SK-N-SH treated with all-trans-retinoic acid at 6 μM for 48 hours (cell line): ENCODE measurements at regions not wholly inside any gene's neighbourhood (a gene's known extent, or its start where the extent isn't known, plus 50 kb on each side); places are given as distances from the start of the nearest gene placed in this dataset.

Experiments used
- ATAC-seq: fragments of 200-7000 bp; cut with Tn5 transposase; 3 replicates; pipeline ENCODE4 v1.9.1; 2020; ENCODE audit warnings: mild to moderate bottlenecking, moderate library complexity
- BACH2 ChIP-seq: fragments of 250-450 bp; sonication (Bioruptor Pico); IDR thresholded peaks from 2 replicates; pipeline ENCODE4 v1.9.0; 2021; ENCODE audit warnings: mild to moderate bottlenecking, borderline replicate concordance
- CSDC2 ChIP-seq: fragments of 250-450 bp; sonication (Bioruptor Pico); IDR thresholded peaks from 2 replicates; pipeline ENCODE4 v1.5.0; 2020; ENCODE audit warnings: mild to moderate bottlenecking, moderate library complexity
- CSRNP3 ChIP-seq: fragments of 250-450 bp; sonication (Bioruptor Pico); IDR thresholded peaks from 2 replicates; pipeline ENCODE4 v1.5.1; 2021; ENCODE audit warnings: mild to moderate bottlenecking, moderate library complexity
- ESRRG ChIP-seq: fragments of 250-450 bp; sonication (Bioruptor Pico); IDR thresholded peaks from 2 replicates; pipeline ENCODE4 v1.6.1; 2021; ENCODE audit warnings: mild to moderate bottlenecking
- GLIS3 ChIP-seq: fragments of 250-450 bp; sonication (Bioruptor Pico); IDR thresholded peaks from 2 replicates; pipeline ENCODE4 v1.5.0; 2020; ENCODE audit warnings: mild to moderate bottlenecking, moderate library complexity
- OSR1 ChIP-seq: fragments of 250-450 bp; sonication (Bioruptor Pico); IDR thresholded peaks from 2 replicates; pipeline ENCODE4 v1.8.0; 2022; ENCODE audit warnings: moderate library complexity, mild to moderate bottlenecking, inconsistent platforms
- PATZ1 ChIP-seq: fragments of 250-450 bp; sonication (Bioruptor Pico); IDR thresholded peaks from 2 replicates; pipeline ENCODE4 v1.8.0; 2020; ENCODE audit warnings: mild to moderate bottlenecking, moderate library complexity, borderline replicate concordance
- PPARA ChIP-seq: fragments of 250-450 bp; sonication (Bioruptor Pico); IDR thresholded peaks from 2 replicates; pipeline ENCODE4 v1.5.0; 2020; ENCODE audit warnings: mild to moderate bottlenecking, borderline replicate concordance
- RARB ChIP-seq: fragments of 250-450 bp; sonication (Bioruptor Pico); IDR thresholded peaks from 2 replicates; pipeline ENCODE4 v1.8.0; 2021; ENCODE audit warnings: mild to moderate bottlenecking, moderate library complexity
- TOX ChIP-seq: fragments of 250-450 bp; sonication (Bioruptor Pico); IDR thresholded peaks from 2 replicates; pipeline ENCODE4 v1.8.0; 2021; ENCODE audit warnings: mild to moderate bottlenecking, moderate library complexity, borderline replicate concordance
- ZC3H10 ChIP-seq: fragments of 250-450 bp; sonication (Bioruptor Pico); IDR thresholded peaks from 2 replicates; pipeline ENCODE4 v1.5.1; 2021; ENCODE audit warnings: mild to moderate bottlenecking, moderate library complexity
- ZFP3 ChIP-seq: fragments of 250-450 bp; sonication (Bioruptor Pico); IDR thresholded peaks from 2 replicates; pipeline ENCODE4 v1.5.0; 2020; ENCODE audit warnings: mild to moderate bottlenecking, moderate library complexity
- ZFP30 ChIP-seq: fragments of 450-650 bp; formaldehyde crosslinking; IDR thresholded peaks from 2 replicates; pipeline ENCODE4 v1.5.0; 2022; ENCODE audit warnings: mild to moderate bottlenecking, moderate library complexity
- ZNF565 ChIP-seq: fragments of 450-650 bp; formaldehyde crosslinking; conservative IDR thresholded peaks from 2 replicates; pipeline ENCODE4 v1.5.0; 2020; ENCODE audit warnings: low read depth, mild to moderate bottlenecking, moderate library complexity
- ZNF70 ChIP-seq: fragments of 450-650 bp; formaldehyde crosslinking; IDR thresholded peaks from 2 replicates; pipeline ENCODE4 v1.5.0; 2020; ENCODE audit warnings: mild to moderate bottlenecking, moderate library complexity
- ZNF8 ChIP-seq: fragments of 450-650 bp; formaldehyde crosslinking; IDR thresholded peaks from 2 replicates; pipeline ENCODE4 v1.5.0; 2020; ENCODE audit warnings: mild to moderate bottlenecking, moderate library complexity
- TF ChIP-seq, protein P1 (sequence below): fragments of 250-450 bp; sonication (Bioruptor Pico); IDR thresholded peaks from 2 replicates; pipeline ENCODE4 v1.8.0; 2021; ENCODE audit warnings: low read depth, mild to moderate bottlenecking, moderate library complexity, borderline replicate concordance
- TF ChIP-seq, protein P2 (sequence below): fragments of 250-450 bp; sonication (Bioruptor Pico); IDR thresholded peaks from 2 replicates; pipeline ENCODE4 v1.5.1; 2020; ENCODE audit warnings: low read depth, mild to moderate bottlenecking, moderate library complexity
- TF ChIP-seq, protein P3 (sequence below): fragments of 250-450 bp; sonication (Bioruptor Pico); IDR thresholded peaks from 2 replicates; pipeline ENCODE4 v1.5.0; 2020; ENCODE audit warnings: mild to moderate bottlenecking, moderate library complexity

GRCh38 chr21:28669321-28669720, 323.4 kb downstream of the LTN1 start:
- ATAC-seq: no peak
- no peak for TF ChIP-seq ZNF565 (CRISPR knock-in tag)
- TF ChIP-seq PPARA (CRISPR knock-in tag): no peak
- no peak for TF ChIP-seq TOX (CRISPR knock-in tag)
- no peak for TF ChIP-seq BACH2 (CRISPR knock-in tag)
- TF ChIP-seq PATZ1 (CRISPR knock-in tag): no peak
- TF ChIP-seq, protein P1, sequence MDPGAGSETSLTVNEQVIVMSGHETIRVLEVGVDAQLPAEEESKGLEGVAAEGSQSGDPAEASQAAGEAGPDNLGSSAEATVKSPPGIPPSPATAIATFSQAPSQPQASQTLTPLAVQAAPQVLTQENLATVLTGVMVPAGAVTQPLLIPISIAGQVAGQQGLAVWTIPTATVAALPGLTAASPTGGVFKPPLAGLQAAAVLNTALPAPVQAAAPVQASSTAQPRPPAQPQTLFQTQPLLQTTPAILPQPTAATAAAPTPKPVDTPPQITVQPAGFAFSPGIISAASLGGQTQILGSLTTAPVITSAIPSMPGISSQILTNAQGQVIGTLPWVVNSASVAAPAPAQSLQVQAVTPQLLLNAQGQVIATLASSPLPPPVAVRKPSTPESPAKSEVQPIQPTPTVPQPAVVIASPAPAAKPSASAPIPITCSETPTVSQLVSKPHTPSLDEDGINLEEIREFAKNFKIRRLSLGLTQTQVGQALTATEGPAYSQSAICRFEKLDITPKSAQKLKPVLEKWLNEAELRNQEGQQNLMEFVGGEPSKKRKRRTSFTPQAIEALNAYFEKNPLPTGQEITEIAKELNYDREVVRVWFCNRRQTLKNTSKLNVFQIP: no peak
- TF ChIP-seq, protein P2, sequence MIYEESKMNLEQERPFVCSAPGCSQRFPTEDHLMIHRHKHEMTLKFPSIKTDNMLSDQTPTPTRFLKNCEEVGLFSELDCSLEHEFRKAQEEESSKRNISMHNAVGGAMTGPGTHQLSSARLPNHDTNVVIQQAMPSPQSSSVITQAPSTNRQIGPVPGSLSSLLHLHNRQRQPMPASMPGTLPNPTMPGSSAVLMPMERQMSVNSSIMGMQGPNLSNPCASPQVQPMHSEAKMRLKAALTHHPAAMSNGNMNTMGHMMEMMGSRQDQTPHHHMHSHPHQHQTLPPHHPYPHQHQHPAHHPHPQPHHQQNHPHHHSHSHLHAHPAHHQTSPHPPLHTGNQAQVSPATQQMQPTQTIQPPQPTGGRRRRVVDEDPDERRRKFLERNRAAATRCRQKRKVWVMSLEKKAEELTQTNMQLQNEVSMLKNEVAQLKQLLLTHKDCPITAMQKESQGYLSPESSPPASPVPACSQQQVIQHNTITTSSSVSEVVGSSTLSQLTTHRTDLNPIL: no peak
- TF ChIP-seq RARB (CRISPR knock-in tag): no peak
- no peak for TF ChIP-seq ZFP3 (CRISPR knock-in tag)

GRCh38 chr21:28663754-28664153, 328.9 kb downstream of the LTN1 start:
- TF ChIP-seq OSR1 (no peak), PATZ1 (CRISPR knock-in tag) (no peak), RARB (CRISPR knock-in tag) (no peak), ZNF70 (CRISPR knock-in tag) (no peak), BACH2 (CRISPR knock-in tag) (no peak), TOX (CRISPR knock-in tag) (no peak)

GRCh38 chr21:28663111-28663693, 329.5 kb downstream of the LTN1 start:
- ATAC-seq: no peak
- TF ChIP-seq PATZ1 (CRISPR knock-in tag) (no peak), CSDC2 (CRISPR knock-in tag) (no peak), BACH2 (CRISPR knock-in tag) (no peak), ZC3H10 (CRISPR knock-in tag) (no peak), GLIS3 (no peak), CSRNP3 (CRISPR knock-in tag) (no peak), ZFP30 (CRISPR knock-in tag) (no peak), TOX (CRISPR knock-in tag) (no peak), ZNF8 (CRISPR knock-in tag) (no peak), OSR1 (no peak), PPARA (CRISPR knock-in tag) (no peak), ESRRG (no peak), ZNF565 (CRISPR knock-in tag) (no peak), ZNF70 (CRISPR knock-in tag) (no peak), ZFP3 (CRISPR knock-in tag) (no peak), RARB (CRISPR knock-in tag) (no peak)
- TF ChIP-seq, protein P2: no peak
- TF ChIP-seq, protein P1: no peak
- TF ChIP-seq, protein P3, sequence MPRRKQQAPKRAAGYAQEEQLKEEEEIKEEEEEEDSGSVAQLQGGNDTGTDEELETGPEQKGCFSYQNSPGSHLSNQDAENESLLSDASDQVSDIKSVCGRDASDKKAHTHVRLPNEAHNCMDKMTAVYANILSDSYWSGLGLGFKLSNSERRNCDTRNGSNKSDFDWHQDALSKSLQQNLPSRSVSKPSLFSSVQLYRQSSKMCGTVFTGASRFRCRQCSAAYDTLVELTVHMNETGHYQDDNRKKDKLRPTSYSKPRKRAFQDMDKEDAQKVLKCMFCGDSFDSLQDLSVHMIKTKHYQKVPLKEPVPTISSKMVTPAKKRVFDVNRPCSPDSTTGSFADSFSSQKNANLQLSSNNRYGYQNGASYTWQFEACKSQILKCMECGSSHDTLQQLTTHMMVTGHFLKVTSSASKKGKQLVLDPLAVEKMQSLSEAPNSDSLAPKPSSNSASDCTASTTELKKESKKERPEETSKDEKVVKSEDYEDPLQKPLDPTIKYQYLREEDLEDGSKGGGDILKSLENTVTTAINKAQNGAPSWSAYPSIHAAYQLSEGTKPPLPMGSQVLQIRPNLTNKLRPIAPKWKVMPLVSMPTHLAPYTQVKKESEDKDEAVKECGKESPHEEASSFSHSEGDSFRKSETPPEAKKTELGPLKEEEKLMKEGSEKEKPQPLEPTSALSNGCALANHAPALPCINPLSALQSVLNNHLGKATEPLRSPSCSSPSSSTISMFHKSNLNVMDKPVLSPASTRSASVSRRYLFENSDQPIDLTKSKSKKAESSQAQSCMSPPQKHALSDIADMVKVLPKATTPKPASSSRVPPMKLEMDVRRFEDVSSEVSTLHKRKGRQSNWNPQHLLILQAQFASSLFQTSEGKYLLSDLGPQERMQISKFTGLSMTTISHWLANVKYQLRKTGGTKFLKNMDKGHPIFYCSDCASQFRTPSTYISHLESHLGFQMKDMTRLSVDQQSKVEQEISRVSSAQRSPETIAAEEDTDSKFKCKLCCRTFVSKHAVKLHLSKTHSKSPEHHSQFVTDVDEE: no peak

More at GRCh38 chr21:28663754-28664153, 328.9 kb downstream of the LTN1 start:
- ATAC-seq: no peak
